H1 (cell line): ENCODE measurements at regions not wholly inside any gene's neighbourhood (a gene's known extent, or its start where the extent isn't known, plus 50 kb on each side); places are given as distances from the start of the nearest gene placed in this dataset.

ENCODE experiments used
- CTCF ChIA-PET: fragments of 300-600 bp; sonication (Branson Sonifier 250); formaldehyde crosslinking; loops from one replicate; lab custom pipeline; 2021; ENCODE audit not compliant: partially characterized antibody; lab: Charles Lee
- POLR2A ChIA-PET: fragments of 300-600 bp; sonication (Branson Sonifier 250); formaldehyde crosslinking; loops from one replicate; lab custom pipeline; 2021; ENCODE audit warnings: inconsistent platforms; ENCODE audit not compliant: partially characterized antibody; lab: Charles Lee
- DNase-seq, 2 experiments: peaks; one replicate each; pipeline versions ENCODE4 v3.0.0 to v3.0.0-alpha.2; 2010 to 2022; ENCODE audit warnings: low spot score in 2 of 2, low read depth in 1 of 2, mixed read lengths in 1 of 2
- FAIRE-seq: peaks from 2 replicates; lab custom pipeline; 2011; peaks lifted over from hg19 to GRCh38; lab: Jason Lieb, UNC
- H2AFZ ChIP-seq: 2 replicates; pipeline ENCODE4 v1.8.1; 2012; ENCODE audit warnings: low read length, inconsistent platforms
- H2AK5ac ChIP-seq: 2 replicates; pipeline ENCODE4 v1.6.1; 2013; ENCODE audit warnings: low read depth, low read length
- H2BK120ac ChIP-seq: replicated peaks from 2 replicates; pipeline ENCODE3; 2013; ENCODE audit warnings: low read depth, low read length, inconsistent platforms
- H2BK12ac ChIP-seq: 2 replicates; pipeline ENCODE4 v1.6.1; 2013; ENCODE audit warnings: low read depth, low read length
- H2BK15ac ChIP-seq: 2 replicates; pipeline ENCODE4 v1.6.1; 2013; ENCODE audit warnings: low read length
- H2BK20ac ChIP-seq: 2 replicates; pipeline ENCODE4 v1.6.1; 2013; ENCODE audit warnings: low read length
- H2BK5ac ChIP-seq: 2 replicates; pipeline ENCODE4 v1.6.1; 2013; ENCODE audit warnings: low read depth, low read length
- H3K14ac ChIP-seq: 2 replicates; pipeline ENCODE4 v1.6.1; 2013; ENCODE audit warnings: inconsistent platforms; ENCODE audit not compliant: insufficient read length
- H3K18ac ChIP-seq: 2 replicates; pipeline ENCODE4 v1.6.1; 2013; ENCODE audit warnings: low read length; ENCODE audit errors: extremely low read depth
- H3K23ac ChIP-seq: 2 replicates; pipeline ENCODE4 v1.6.1; 2013; ENCODE audit warnings: inconsistent platforms; ENCODE audit not compliant: insufficient read length
- H3K23me2 ChIP-seq: 2 replicates; pipeline ENCODE4 v1.6.1; 2013; ENCODE audit warnings: low read depth, low read length
- H3K27ac ChIP-seq: 2 replicates; pipeline ENCODE4 v1.6.1; 2011; ENCODE audit warnings: low read depth, low read length, inconsistent platforms
- H3K27me3 ChIP-seq, 4 experiments: replicated peaks in 1 of 4; 1 replicate in 1 of 4; 2 replicates in 3 of 4; pipeline versions ENCODE4 v1.6.1 to v1.8.1; 2011 to 2013; ENCODE audit warnings: low read length in 3 of 4, mild to moderate bottlenecking in 3 of 4, inconsistent platforms in 2 of 4, mixed read lengths in 2 of 4, moderate library complexity in 1 of 4; ENCODE audit not compliant: control insufficient read depth in 3 of 4, insufficient read depth in 3 of 4; ENCODE audit errors: extremely low read depth in 1 of 4
- H3K36me3 ChIP-seq, 4 experiments: 2 replicates each; pipeline versions ENCODE4 v1.6.1 to v1.8.1; 2011 to 2013; ENCODE audit warnings: mild to moderate bottlenecking in 4 of 4, low read length in 3 of 4, moderate library complexity in 2 of 4, control low read depth in 1 of 4, inconsistent platforms in 1 of 4; ENCODE audit not compliant: insufficient read depth in 4 of 4, control insufficient read depth in 2 of 4
- H3K4ac ChIP-seq: replicated peaks from 2 replicates; pipeline ENCODE3; 2013; ENCODE audit warnings: low read length, low read depth, mixed read lengths, inconsistent platforms; ENCODE audit not compliant: insufficient read length
- H3K4me1 ChIP-seq, 4 experiments: replicated peaks in 1 of 4; 1 replicate in 1 of 4; 2 replicates in 3 of 4; pipeline versions ENCODE4 v1.6.1 to v1.8.1; 2011 to 2013; ENCODE audit warnings: low read length in 3 of 4, inconsistent platforms in 2 of 4, mixed read lengths in 1 of 4; ENCODE audit not compliant: insufficient read depth in 4 of 4, control insufficient read depth in 3 of 4
- H3K4me2 ChIP-seq, 2 experiments: 2 replicates each; pipeline versions ENCODE4 v1.6.1 to v1.8.1; 2011 to 2013; ENCODE audit warnings: low read depth in 2 of 2, low read length in 2 of 2, control low read depth in 1 of 2, inconsistent platforms in 1 of 2, mild to moderate bottlenecking in 1 of 2; ENCODE audit not compliant: insufficient read depth in 1 of 2
- H3K4me3 ChIP-seq, 4 experiments: fragments of 200-600, 300-600 bp in 1 of 4; sonication (generic), shearing (Covaris generic), sonication (Bioruptor Twin) in 1 of 4; 2 replicates each; pipeline versions ENCODE4 v1.5.1 to v1.8.1; 2011 to 2016; ENCODE audit warnings: low read length in 4 of 4, low read depth in 3 of 4, control low read depth in 2 of 4, inconsistent platforms in 2 of 4, mild to moderate bottlenecking in 2 of 4, mixed read lengths in 1 of 4, moderate library complexity in 1 of 4; ENCODE audit not compliant: insufficient read depth in 2 of 4; ENCODE audit errors: extremely low read depth in 1 of 4
- H3K56ac ChIP-seq: replicated peaks from 2 replicates; pipeline ENCODE3; 2013; ENCODE audit warnings: low read depth, mild to moderate bottlenecking, mixed read lengths, low read length, inconsistent platforms; ENCODE audit not compliant: insufficient read length
- H3K79me1 ChIP-seq: 2 replicates; pipeline ENCODE4 v1.6.1; 2013; ENCODE audit warnings: low read depth, low read length, control low read depth
- H3K79me2 ChIP-seq, 2 experiments: 2 replicates each; pipeline versions ENCODE4 v1.6.1 to v1.8.1; 2012 to 2013; ENCODE audit warnings: low read length in 2 of 2, mild to moderate bottlenecking in 2 of 2, inconsistent platforms in 1 of 2; ENCODE audit not compliant: insufficient read depth in 2 of 2, control insufficient read depth in 1 of 2
- H3K9ac ChIP-seq, 4 experiments: replicated peaks in 1 of 4; 1 replicate in 1 of 4; 2 replicates in 3 of 4; pipeline versions ENCODE4 v1.6.1 to v1.8.1; 2011 to 2013; ENCODE audit warnings: low read depth in 3 of 4, low read length in 3 of 4, control low read depth in 2 of 4, mild to moderate bottlenecking in 2 of 4, moderate library complexity in 2 of 4, inconsistent platforms in 1 of 4; ENCODE audit errors: extremely low read depth in 1 of 4
- H3K9me3 ChIP-seq, 2 experiments: 2 replicates each; pipeline versions ENCODE4 v1.6.1 to v1.8.1; 2012 to 2013; ENCODE audit warnings: mild to moderate bottlenecking in 2 of 2, moderate library complexity in 2 of 2, control low read depth in 1 of 2, inconsistent platforms in 1 of 2, low read depth in 1 of 2, low read length in 1 of 2, mixed read lengths in 1 of 2; ENCODE audit not compliant: insufficient read depth in 2 of 2
- H4K20me1 ChIP-seq, 2 experiments: replicated peaks in 1 of 2; 2 replicates each; pipeline versions ENCODE3 to v1.8.1; 2011 to 2013; ENCODE audit warnings: inconsistent platforms in 2 of 2, low read length in 2 of 2, mild to moderate bottlenecking in 1 of 2; ENCODE audit not compliant: insufficient read depth in 2 of 2, control insufficient read depth in 1 of 2
- H4K5ac ChIP-seq: 2 replicates; pipeline ENCODE4 v1.6.1; 2013; ENCODE audit warnings: low read length, low read depth, mixed read lengths, inconsistent platforms; ENCODE audit not compliant: insufficient read length
- H4K8ac ChIP-seq: 2 replicates; pipeline ENCODE4 v1.8.0; 2013; ENCODE audit warnings: mild to moderate bottlenecking, moderate library complexity, low read length, inconsistent platforms; ENCODE audit not compliant: insufficient read depth; ENCODE audit errors: extremely low read depth
- H4K91ac ChIP-seq: replicated peaks from 2 replicates; pipeline ENCODE3; 2013; ENCODE audit warnings: low read length, mixed read lengths, inconsistent platforms; ENCODE audit not compliant: insufficient read length
- ASH2L ChIP-seq: fragments of 200-600, 300-600 bp; sonication (generic); IDR thresholded peaks from one replicate; pipeline ENCODE4 v1.7.1; 2017; ENCODE audit warnings: low read length
- CBX5 ChIP-seq: fragments of 300-800, 300-1000 bp; sonication (generic); IDR thresholded peaks from 2 replicates; pipeline ENCODE4 v1.7.1; 2016; ENCODE audit warnings: antibody characterized with exemption, low read length, low read depth
- CHD2 ChIP-seq: IDR thresholded peaks from 2 replicates; pipeline ENCODE4 v1.6.1; 2012; ENCODE audit warnings: low read length, improper control_type of control experiment
- HDAC2 ChIP-seq, 2 experiments: fragments of 300-600 bp in 1 of 2; sonication (generic) in 1 of 2; IDR thresholded peaks; 2 replicates each; pipeline ENCODE4 v1.6.1; 2011 to 2012; ENCODE audit warnings: low read depth in 2 of 2, low read length in 2 of 2, mild to moderate bottlenecking in 2 of 2, moderate library complexity in 2 of 2, borderline replicate concordance in 1 of 2, inconsistent platforms in 1 of 2
- HDAC6 ChIP-seq: IDR thresholded peaks from one replicate; pipeline ENCODE4 v1.7.1; 2012; ENCODE audit warnings: low read depth, mild to moderate bottlenecking, inconsistent platforms, low read length, moderate library complexity
- JUN ChIP-seq: IDR thresholded peaks from 2 replicates; pipeline ENCODE4 v1.6.1; 2011; ENCODE audit warnings: low read depth, mild to moderate bottlenecking, improper control_type of control experiment, low read length
- NANOG ChIP-seq: IDR thresholded peaks from 2 replicates; pipeline ENCODE4 v1.6.1; 2011; ENCODE audit warnings: low read length, low read depth, mild to moderate bottlenecking, inconsistent platforms; ENCODE audit not compliant: insufficient read depth, poor library complexity, severe bottlenecking
- POLR2AphosphoS5 ChIP-seq: IDR thresholded peaks from 2 replicates; pipeline ENCODE4 v1.6.1; 2011; ENCODE audit warnings: low read depth, low read length
- RAD21 ChIP-seq, 2 experiments: IDR thresholded peaks in 1 of 2; conservative IDR thresholded peaks in 1 of 2; 2 replicates each; pipeline ENCODE4 v1.6.1; 2011; ENCODE audit warnings: low read depth in 2 of 2, low read length in 2 of 2, improper control_type of control experiment in 1 of 2, inconsistent platforms in 1 of 2, mild to moderate bottlenecking in 1 of 2, moderate library complexity in 1 of 2
- SRF ChIP-seq: IDR thresholded peaks from 2 replicates; pipeline ENCODE4 v1.6.1; 2011; ENCODE audit warnings: mild to moderate bottlenecking, low read depth, low read length, moderate library complexity
- TAF1 ChIP-seq: IDR thresholded peaks from 2 replicates; pipeline ENCODE4 v1.6.1; 2011; ENCODE audit warnings: mild to moderate bottlenecking, low read depth, low read length
- WGBS, 2 experiments: shearing (Covaris generic) in 1 of 2; methylation state at CpG; one replicate each; pipeline versions ENCODE4 v1.1.6 to v1.1.7; 2013 to 2015; ENCODE audit warnings: low lambda C conversion rate in 2 of 2, mixed read lengths in 2 of 2, inconsistent platforms in 1 of 2, low coverage in 1 of 2, missing lambda C conversion rate in 1 of 2; ENCODE audit not compliant: insufficient replicate concordance in 2 of 2, insufficient coverage in 1 of 2, insufficient read length in 1 of 2; ENCODE audit errors: extremely low coverage in 1 of 2, missing lambda C conversion rate in 1 of 2; 5-methylcytosine and 5-hydroxymethylcytosine counted together
- TF ChIP-seq, protein P1 (sequence below): IDR thresholded peaks from 2 replicates; pipeline ENCODE4 v1.6.1; 2011; ENCODE audit warnings: low read depth, mild to moderate bottlenecking, low read length; ENCODE audit not compliant: insufficient read depth

GRCh38 chr7:106794276-106795083, 70.6 kb upstream of the PIK3CG start:
- H3K9me3 ChIP-seq: peaks cover 2 to 12% of the 10 kb centered on the region in 2 experiments; a peak in 2 of 4 replicates
- no peak overlapping the region for H2AK5ac ChIP-seq
- no peak overlapping the region for H3K4me3 ChIP-seq
- H2BK120ac ChIP-seq: no peak overlapping the region
- no peaks in the 10 kb centered on the region for H3K79me1 ChIP-seq
- H3K4me2 ChIP-seq: no peak overlapping the region
- no peaks in the 10 kb centered on the region for H3K27me3 ChIP-seq
- H3K23ac ChIP-seq: no peak overlapping the region
- no peak overlapping the region for H4K8ac ChIP-seq
- no peaks in the 10 kb centered on the region for H3K36me3 ChIP-seq
- no peak overlapping the region for H3K18ac ChIP-seq
- 0 out of 2 replicates have a peak overlapping the region, but pooled peaks have one; percentile 35 for H2BK20ac ChIP-seq
- H3K23me2 ChIP-seq: no peaks in the 10 kb centered on the region
- no peak overlapping the region for H2BK15ac ChIP-seq
- no peak overlapping the region for H2BK12ac ChIP-seq
- FAIRE-seq: no peak
- H4K20me1 ChIP-seq: no peaks in the 10 kb centered on the region
- H3K79me2 ChIP-seq: no peaks in the 10 kb centered on the region
- no peak overlapping the region for H4K5ac ChIP-seq
- ChIA-PET POLR2A (no interaction called here), CTCF (interaction anchor here (0.5 to 2.5 kb wide), 12 partner anchors 9 to 660 kb away, joined by 3 to 29 read pairs (median 3); no protein-coding TSS in a partner anchor)
- H4K91ac ChIP-seq: no peak overlapping the region
- H2BK5ac ChIP-seq: no peak overlapping the region
- H3K4ac ChIP-seq: no peak overlapping the region
- DNase-seq: no peak
- H3K56ac ChIP-seq: no peak overlapping the region
- no peak overlapping the region for H3K9ac ChIP-seq
- no peak overlapping the region for H3K27ac ChIP-seq
- H3K4me1 ChIP-seq: no peaks in the 10 kb centered on the region
- H3K14ac ChIP-seq: no peak overlapping the region
- 0 out of 2 replicates have a peak overlapping the region, but pooled peaks have one; percentile 51 for H2AFZ ChIP-seq
- 89% methylated on average over 6 of the region's 6 CpGs; no CpG with 5 or more reads in 1 of the 2 experiments for WGBS, 2 experiments
- TF ChIP-seq TAF1 (no peak), JUN (no peak), POLR2AphosphoS5 (no peak), HDAC2 (IDR thresholded peaks at IDR 0.05; ENCODE audit: borderline replicate concordance in 1 of 2, low read depth in 2 of 2, low read length in 2 of 2) (no peak), CBX5 (no peak), HDAC6 (no peak), NANOG (no peak), RAD21 (IDR thresholded peaks at IDR 0.05 in 1 of 2, conservative IDR thresholded peaks at IDR 0.05 in 1 of 2; ENCODE audit: low read depth in 2 of 2, low read length in 2 of 2) (no peak), SRF (no peak), CHD2 (no peak), ASH2L (no peak)
- TF ChIP-seq, protein P1, sequence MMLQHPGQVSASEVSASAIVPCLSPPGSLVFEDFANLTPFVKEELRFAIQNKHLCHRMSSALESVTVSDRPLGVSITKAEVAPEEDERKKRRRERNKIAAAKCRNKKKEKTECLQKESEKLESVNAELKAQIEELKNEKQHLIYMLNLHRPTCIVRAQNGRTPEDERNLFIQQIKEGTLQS: no peak
